SU-DHL-6 (cell line): ENCODE measurements at regions not wholly inside any gene's neighbourhood (a gene's known extent, or its start where the extent isn't known, plus 50 kb on each side); places are given as distances from the start of the nearest gene placed in this dataset.

Experiments used
- H2AFZ ChIP-seq: fragments of 200-600 bp; sonication (generic); 2 replicates; pipeline ENCODE4 v1.6.1; 2014; ENCODE audit warnings: low read depth, mild to moderate bottlenecking, moderate library complexity, mixed read lengths, antibody characterized with exemption, low read length; ENCODE audit not compliant: severe bottlenecking
- H3F3A ChIP-seq: fragments of 200-600 bp; shearing (Covaris generic); 2 replicates; pipeline ENCODE4 v1.6.0; 2016; ENCODE audit warnings: antibody characterized with exemption, mild to moderate bottlenecking; ENCODE audit not compliant: insufficient read depth
- H3K27ac ChIP-seq: fragments of 200-600 bp; sonication (generic); 2 replicates; pipeline ENCODE4 v1.5.1; 2016; ENCODE audit warnings: low read depth, mild to moderate bottlenecking, low read length, moderate library complexity, mixed read lengths
- H3K27me3 ChIP-seq: fragments of 200-600 bp; sonication (generic), shearing (Covaris generic); 2 replicates; pipeline ENCODE4 v1.6.0; 2014; ENCODE audit warnings: mild to moderate bottlenecking, low read length
- H3K36me3 ChIP-seq: fragments of 200-600 bp; sonication (generic); 2 replicates; pipeline ENCODE4 v1.6.1; 2014; ENCODE audit warnings: mild to moderate bottlenecking, low read length, mixed read lengths
- H3K4me2 ChIP-seq: fragments of 300-600, 200-600 bp; shearing (Covaris generic), sonication (generic); 2 replicates; pipeline ENCODE4 v1.6.0; 2014; ENCODE audit warnings: low read length, low read depth, mild to moderate bottlenecking; ENCODE audit not compliant: poor library complexity, severe bottlenecking
- H3K4me3 ChIP-seq: fragments of 200-600 bp; sonication (generic); 2 replicates; pipeline ENCODE4 v1.5.1; 2014; ENCODE audit warnings: antibody characterized with exemption, low read length, mild to moderate bottlenecking, mixed read lengths; ENCODE audit not compliant: insufficient read depth, poor library complexity, severe bottlenecking
- H3K79me2 ChIP-seq: fragments of 200-600 bp; sonication (generic); 2 replicates; pipeline ENCODE4 v1.6.1; 2014; ENCODE audit warnings: mild to moderate bottlenecking, low read length, moderate library complexity; ENCODE audit not compliant: insufficient read depth
- H3K9ac ChIP-seq: fragments of 200-600 bp; sonication (generic); 2 replicates; pipeline ENCODE4 v1.7.0; 2014; ENCODE audit warnings: mild to moderate bottlenecking, low read length
- H3K9me2 ChIP-seq: fragments of 200-600 bp; sonication (generic); replicated peaks from 2 replicates; pipeline ENCODE4 v1.6.1; 2014; ENCODE audit warnings: low read length; ENCODE audit not compliant: insufficient read depth
- H3K9me3 ChIP-seq: fragments of 200-600 bp; sonication (generic); 2 replicates; pipeline ENCODE4 v1.6.1; 2014; ENCODE audit warnings: low read length, mixed read lengths; ENCODE audit not compliant: insufficient read depth
- H4K20me1 ChIP-seq: fragments of 200-600 bp; sonication (generic); 2 replicates; pipeline ENCODE4 v1.6.1; 2014; ENCODE audit warnings: low read depth, mild to moderate bottlenecking, antibody characterized with exemption, low read length, moderate library complexity, mixed read lengths
- CTCF ChIP-seq: fragments of 200-600 bp; sonication (generic); IDR thresholded peaks from one replicate; pipeline ENCODE4 v1.5.1; 2017; ENCODE audit warnings: antibody characterized with exemption, mild to moderate bottlenecking, low read length, moderate library complexity; ENCODE audit not compliant: insufficient read depth, poor library complexity, severe bottlenecking
- EZH2phosphoT487 ChIP-seq: fragments of 200-600 bp; sonication (generic), shearing (Covaris generic); conservative IDR thresholded peaks from 2 replicates; pipeline ENCODE4 v1.6.1; 2018; ENCODE audit warnings: mild to moderate bottlenecking, antibody characterized with exemption, low read length, moderate library complexity, mixed read lengths

- Histone ChIP-seq H3K27me3 (no peaks in the 10 kb centered on the region), H3K9me2 (no peaks in the 10 kb centered on the region), H3K4me2 (no peak overlapping the region), H3K9ac (no peak overlapping the region), H2AFZ (no peak overlapping the region), H3K9me3 (no peaks in the 10 kb centered on the region), H3K36me3 (no peaks in the 10 kb centered on the region), H3F3A (no peaks in the 10 kb centered on the region), H3K4me3 (no peak overlapping the region), H3K27ac (no peak overlapping the region), H3K79me2 (no peaks in the 10 kb centered on the region), H4K20me1 (no peaks in the 10 kb centered on the region)
- TF ChIP-seq EZH2phosphoT487 (no peak), CTCF (no peak)
Measured at GRCh38 chr14:85892251-85892650, 362.3 kb downstream of the FLRT2 start.

- H3K4me2 ChIP-seq, result no peak overlapping the region
- TF ChIP-seq CTCF (no peak), EZH2phosphoT487 (no peak)
- H2AFZ ChIP-seq, result no peak overlapping the region
- no peaks in the 10 kb centered on the region for H3F3A ChIP-seq
- H3K9me2 ChIP-seq, result peaks cover 4% of the 10 kb centered on the region; the same call in 1 of the 2 replicates
- no peaks in the 10 kb centered on the region for H4K20me1 ChIP-seq
- H3K4me3 ChIP-seq, result no peak overlapping the region
- H3K9me3 ChIP-seq, result 0 out of 2 replicates have a peak, but pooled peaks cover 3% of the 10 kb centered on the region
- H3K9ac ChIP-seq, result no peak overlapping the region
- no peak overlapping the region for H3K27ac ChIP-seq
- H3K36me3 ChIP-seq, result no peaks in the 10 kb centered on the region
- no peaks in the 10 kb centered on the region for H3K79me2 ChIP-seq
- no peaks in the 10 kb centered on the region for H3K27me3 ChIP-seq
Measured at GRCh38 chr14:85883966-85884365, 354.0 kb downstream of the FLRT2 start.

- Histone ChIP-seq H3K4me3 (no peak overlapping the region), H4K20me1 (no peaks in the 10 kb centered on the region), H3K9me2 (peaks cover 4% of the 10 kb centered on the region; the same call in 1 of the 2 replicates)
Measured at GRCh38 chr14:85883101-85883500, 353.2 kb downstream of the FLRT2 start.

More at GRCh38 chr14:85883101-85883500, 353.2 kb downstream of the FLRT2 start:
- 0 out of 2 replicates have a peak, but pooled peaks cover 3% of the 10 kb centered on the region for H3K9me3 ChIP-seq
- no peaks in the 10 kb centered on the region for H3K27me3 ChIP-seq
- H3F3A ChIP-seq, result no peaks in the 10 kb centered on the region
- TF ChIP-seq EZH2phosphoT487 (no peak), CTCF (no peak)
- H2AFZ ChIP-seq, result no peak overlapping the region
- no peak overlapping the region for H3K4me2 ChIP-seq
- no peaks in the 10 kb centered on the region for H3K79me2 ChIP-seq
- no peaks in the 10 kb centered on the region for H3K36me3 ChIP-seq
- H3K9ac ChIP-seq, result no peak overlapping the region
- no peak overlapping the region for H3K27ac ChIP-seq
